Activated T-cell treated with anti-CD3 and anti-CD28 coated beads, Interleukin-2, amount 50 U/mL, for 24 hours (primary cell): ENCODE measurements at regions not wholly inside any gene's neighbourhood (a gene's known extent, or its start where the extent isn't known, plus 50 kb on each side); places are given as distances from the start of the nearest gene placed in this dataset.
"Not testable (repeated sequence)": the region's sequence is repeated elsewhere in the genome, so short reads cannot be mapped to it uniquely, and the experiment has no call there.

Experiments used
- DNase-seq: peaks from one replicate; pipeline ENCODE4 v3.0.0-alpha.2; 2020
- H3K27ac Mint-ChIP-seq: 2 replicates; pipeline ENCODE4 v1.8.0; 2020; ENCODE audit warnings: mild to moderate bottlenecking, mixed read lengths
- H3K27me3 Mint-ChIP-seq: 2 replicates; pipeline ENCODE4 v1.8.0; 2020; ENCODE audit warnings: mixed read lengths
- H3K36me3 Mint-ChIP-seq: 2 replicates; pipeline ENCODE4 v1.8.0; 2020; ENCODE audit warnings: low read depth, mixed read lengths
- H3K4me1 Mint-ChIP-seq: 2 replicates; pipeline ENCODE4 v1.8.0; 2020; ENCODE audit warnings: low read depth, mixed read lengths
- H3K4me3 Mint-ChIP-seq: 2 replicates; pipeline ENCODE4 v1.8.0; 2020; ENCODE audit warnings: mild to moderate bottlenecking, moderate library complexity, mixed read lengths
- H3K9me3 Mint-ChIP-seq: 2 replicates; pipeline ENCODE4 v1.8.0; 2020; ENCODE audit warnings: mixed read lengths

DNA sequence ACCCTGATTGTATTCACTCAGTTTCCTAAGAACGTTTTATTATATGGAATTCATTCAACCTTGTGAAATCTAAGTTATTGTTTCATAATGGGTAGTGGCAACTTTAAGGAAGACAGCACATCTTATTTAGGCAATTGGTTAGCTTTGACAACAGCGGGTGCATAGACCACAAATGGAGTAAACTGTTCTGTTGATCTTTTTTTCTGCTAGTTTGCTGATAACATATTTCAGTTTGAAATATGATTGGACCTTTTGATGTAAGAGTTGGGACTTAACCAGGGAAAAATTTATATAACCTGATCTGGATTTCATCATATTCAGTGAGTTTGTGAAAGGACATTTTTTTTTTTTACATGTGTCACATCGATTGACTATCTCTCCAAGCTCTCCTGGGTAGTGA is 151.7 kb downstream of the HLX start:
- Mint-ChIP-seq H3K9me3 (no peaks in the 10 kb centered on the region), H3K4me3 (no peak overlapping the region), H3K27ac (no peak overlapping the region), H3K36me3 (no peaks in the 10 kb centered on the region), H3K4me1 (peaks cover 2% of the 10 kb centered on the region), H3K27me3 (no peaks in the 10 kb centered on the region)
- no peak for DNase-seq

GRCh38 chr1:221031458-221032203 is 152.4 kb downstream of the HLX start:
- peaks cover 2% of the 10 kb centered on the region for H3K4me1 Mint-ChIP-seq
- H3K27ac Mint-ChIP-seq, result no peak overlapping the region

GRCh38 chr1:221032204-221032585 is 153.0 kb downstream of the HLX start:
- Mint-ChIP-seq H3K27ac (no peak overlapping the region), H3K4me1 (peaks cover 2% of the 10 kb centered on the region), H3K27me3 (no peaks in the 10 kb centered on the region), H3K4me3 (no peak overlapping the region), H3K36me3 (no peaks in the 10 kb centered on the region), H3K9me3 (no peaks in the 10 kb centered on the region)
- no peak for DNase-seq

More at GRCh38 chr1:221031458-221032203, 152.4 kb downstream of the HLX start:
- DNase-seq, result no peak
- Mint-ChIP-seq H3K4me3 (no peak overlapping the region), H3K9me3 (no peaks in the 10 kb centered on the region), H3K27me3 (no peaks in the 10 kb centered on the region), H3K36me3 (no peaks in the 10 kb centered on the region)

- Mint-ChIP-seq H3K36me3 (no peaks in the 10 kb centered on the region), H3K27me3 (no peaks in the 10 kb centered on the region), H3K4me3 (no peak overlapping the region), H3K27ac (no peak overlapping the region), H3K4me1 (peaks cover 2% of the 10 kb centered on the region), H3K9me3 (no peaks in the 10 kb centered on the region)
- no peak for DNase-seq
These were observed 153.5 kb downstream of the HLX start for GRCh38 chr1:221032637-221033280.

- Mint-ChIP-seq H3K9me3 (no peaks in the 10 kb centered on the region), H3K4me3 (no peak overlapping the region), H3K27me3 (no peaks in the 10 kb centered on the region), H3K27ac (no peak overlapping the region), H3K4me1 (peaks cover 2% of the 10 kb centered on the region), H3K36me3 (no peaks in the 10 kb centered on the region)
- DNase-seq, result no peak
These were observed 156.5 kb downstream of the HLX start for GRCh38 chr1:221035662-221036153.

DNA sequence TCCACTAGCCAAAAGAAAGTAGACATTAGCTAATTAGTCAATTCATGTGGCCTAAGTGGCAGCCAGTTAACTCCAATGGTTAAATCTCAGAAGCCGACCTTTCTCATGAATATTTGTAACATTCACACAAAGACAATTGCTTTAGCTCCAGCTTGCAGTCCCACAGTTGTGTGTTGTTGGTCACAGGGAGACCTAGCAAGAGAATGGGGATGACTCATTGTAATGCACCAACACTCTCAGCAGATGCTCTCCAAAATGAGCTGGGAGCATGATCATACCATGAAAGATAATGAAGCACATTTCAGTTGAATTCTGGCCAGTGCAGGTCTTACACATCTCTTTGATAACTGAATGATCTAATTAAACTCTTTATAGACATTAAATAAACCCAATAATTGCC is 160.4 kb downstream of the HLX start:
- Mint-ChIP-seq H3K4me3 (no peak overlapping the region), H3K9me3 (no peaks in the 10 kb centered on the region), H3K4me1 (peaks cover 2% of the 10 kb centered on the region), H3K27ac (no peak overlapping the region), H3K27me3 (no peaks in the 10 kb centered on the region), H3K36me3 (no peaks in the 10 kb centered on the region)
- no peak for DNase-seq

DNA sequence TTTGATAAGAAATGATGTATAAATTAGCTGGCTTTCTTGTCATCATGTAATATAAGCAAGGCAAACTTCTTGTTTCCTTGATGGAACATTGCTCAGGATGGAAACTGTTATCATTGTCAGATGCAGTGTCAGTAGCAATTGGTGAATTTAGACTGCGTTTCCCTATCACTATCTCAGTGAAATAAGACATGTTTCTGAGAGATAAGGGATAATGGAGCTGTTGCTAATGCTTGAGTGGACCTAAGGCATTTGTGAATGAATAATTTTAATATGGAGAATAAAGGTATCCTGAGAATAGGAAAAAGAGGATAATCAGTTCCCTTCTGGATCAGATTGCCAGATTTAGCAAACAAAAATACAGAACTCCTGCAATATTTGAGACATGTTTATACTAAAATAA is 160.9 kb downstream of the HLX start:
- H3K4me1 Mint-ChIP-seq, result peaks cover 2% of the 10 kb centered on the region
- no peak overlapping the region for H3K4me3 Mint-ChIP-seq
- no peak overlapping the region for H3K27ac Mint-ChIP-seq
- DNase-seq, result no peak
- no peaks in the 10 kb centered on the region for H3K9me3 Mint-ChIP-seq
- no peaks in the 10 kb centered on the region for H3K36me3 Mint-ChIP-seq
- H3K27me3 Mint-ChIP-seq, result peaks cover 3% of the 10 kb centered on the region

DNA sequence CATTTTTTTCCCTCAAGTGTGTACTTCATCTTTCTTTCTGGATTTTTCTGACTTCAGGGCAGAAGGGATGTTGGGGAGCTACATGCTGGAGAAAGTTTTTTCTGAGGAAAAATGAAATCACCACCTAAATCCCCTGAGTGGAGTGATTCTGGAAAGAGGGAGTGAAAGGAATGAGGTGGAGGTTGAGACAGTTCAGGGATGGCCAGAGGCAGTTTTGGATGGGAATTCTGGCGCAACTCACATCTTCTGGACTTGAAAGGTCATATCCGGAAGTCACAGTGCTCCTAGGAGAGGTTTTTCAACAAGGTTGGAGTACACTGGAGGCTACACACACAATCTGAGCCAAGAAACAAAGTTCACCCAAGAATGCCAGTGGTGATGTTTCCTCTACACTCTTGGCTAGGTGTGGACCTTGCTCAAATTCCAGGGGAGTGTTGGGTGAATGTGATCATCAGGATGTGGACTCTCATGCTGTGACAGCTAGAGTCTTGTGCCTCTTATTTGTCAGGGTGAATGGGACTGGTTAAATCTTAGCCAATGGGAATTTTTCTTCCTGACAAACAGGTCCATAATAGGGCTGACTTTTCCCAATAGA is 161.5 kb downstream of the HLX start:
- H3K36me3 Mint-ChIP-seq, result no peaks in the 10 kb centered on the region
- H3K27ac Mint-ChIP-seq, result no peak overlapping the region
- no peak overlapping the region for H3K4me3 Mint-ChIP-seq
- H3K4me1 Mint-ChIP-seq, result peaks cover 1% of the 10 kb centered on the region
- no peak for DNase-seq
- H3K27me3 Mint-ChIP-seq, result peaks cover 3% of the 10 kb centered on the region
- H3K9me3 Mint-ChIP-seq, result no peaks in the 10 kb centered on the region

- Mint-ChIP-seq H3K36me3 (no peaks in the 10 kb centered on the region), H3K4me1 (no peaks in the 10 kb centered on the region), H3K27ac (no peak overlapping the region), H3K9me3 (peaks cover 8% of the 10 kb centered on the region), H3K27me3 (peaks cover 13% of the 10 kb centered on the region), H3K4me3 (no peak overlapping the region)
- DNase-seq, result no peak
These were observed 165.3 kb downstream of the HLX start for GRCh38 chr1:221044538-221044937.

- H3K36me3 Mint-ChIP-seq, result no peaks in the 10 kb centered on the region
- H3K4me3 Mint-ChIP-seq, result no peak overlapping the region
- H3K4me1 Mint-ChIP-seq, result no peaks in the 10 kb centered on the region
- peaks cover 13% of the 10 kb centered on the region for H3K27me3 Mint-ChIP-seq
- H3K9me3 Mint-ChIP-seq, result peaks cover 12% of the 10 kb centered on the region
- DNase-seq, result no peak
- H3K27ac Mint-ChIP-seq, result no peak overlapping the region
These were observed 165.9 kb downstream of the HLX start for GRCh38 chr1:221045151-221045550.

DNA sequence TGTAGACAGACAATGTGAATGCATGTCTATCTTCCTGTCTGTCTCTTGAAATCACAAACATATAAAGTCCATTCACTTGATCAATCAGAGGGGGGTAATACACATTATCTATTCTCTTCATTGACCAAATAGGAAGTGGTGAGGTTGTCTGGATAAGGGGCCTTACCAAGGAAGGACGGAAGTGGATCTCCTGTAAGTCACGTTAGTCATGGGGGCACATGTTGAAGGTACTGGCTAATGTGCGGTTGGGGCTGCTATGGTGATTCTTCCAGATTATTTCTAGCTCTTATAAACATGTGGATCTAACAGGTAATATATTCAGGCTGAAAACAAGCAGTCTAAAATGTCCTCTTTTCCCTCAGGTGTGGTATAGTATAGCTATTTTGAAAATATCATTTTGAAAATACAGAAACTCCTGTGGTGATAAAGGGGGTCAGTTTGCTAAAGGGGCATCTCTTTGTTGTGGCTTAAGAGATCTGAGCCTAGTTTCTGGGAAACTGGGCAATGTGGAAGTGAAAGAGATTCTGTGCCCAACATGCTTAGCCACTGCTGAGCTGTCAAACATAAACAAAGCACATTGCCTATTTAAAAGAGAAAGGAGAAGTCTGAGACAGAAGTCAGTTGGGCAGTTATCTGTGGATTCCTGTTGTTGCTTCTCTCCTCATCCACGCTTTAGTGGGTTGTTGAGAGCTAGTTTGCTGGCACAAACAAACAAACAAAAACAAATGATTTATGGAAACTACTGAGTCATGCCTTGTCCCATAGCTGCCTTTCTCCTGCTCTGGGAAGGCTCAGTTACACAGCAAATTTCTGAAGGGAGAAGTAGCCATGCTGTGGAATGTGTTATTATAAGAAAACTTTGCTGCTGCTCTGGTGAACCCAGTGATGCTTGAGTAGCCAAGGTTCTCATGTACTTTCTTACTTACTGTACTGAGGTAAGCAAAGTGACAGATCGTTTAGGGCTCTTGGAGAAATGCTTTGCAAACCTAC is 166.9 kb downstream of the HLX start:
- no peak overlapping the region for H3K4me3 Mint-ChIP-seq
- peaks cover 12% of the 10 kb centered on the region for H3K9me3 Mint-ChIP-seq
- H3K36me3 Mint-ChIP-seq, result no peaks in the 10 kb centered on the region

DNA sequence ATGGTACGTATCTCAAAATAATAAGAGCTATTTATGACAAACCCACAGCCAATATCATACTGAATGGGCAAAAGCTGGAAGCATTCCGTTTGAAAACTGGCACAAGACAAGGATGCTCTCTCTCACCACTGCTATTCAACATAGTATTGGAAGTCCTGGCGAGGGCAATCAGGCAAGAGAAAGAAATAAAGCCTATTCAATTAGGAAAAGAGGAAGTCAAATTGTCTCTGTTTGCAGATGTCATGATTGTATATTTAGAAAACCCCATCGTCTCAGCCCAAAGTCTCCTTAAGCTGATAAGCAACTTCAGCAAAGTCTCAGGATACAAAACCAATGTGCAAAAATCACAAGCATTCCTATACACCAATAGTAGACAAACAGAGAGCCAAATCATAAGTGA is 172.1 kb downstream of the HLX start:
- H3K4me3 Mint-ChIP-seq, H3K36me3 Mint-ChIP-seq, H3K27ac Mint-ChIP-seq, H3K4me1 Mint-ChIP-seq, DNase-seq, H3K27me3 Mint-ChIP-seq: not testable (repeated sequence)
- H3K9me3 Mint-ChIP-seq, result peaks cover 15% of the 10 kb centered on the region

More for the DNA sequence above, 166.9 kb downstream of the HLX start:
- Mint-ChIP-seq H3K27ac (no peak overlapping the region), H3K27me3 (peaks cover 13% of the 10 kb centered on the region), H3K4me1 (no peaks in the 10 kb centered on the region)
- DNase-seq, result no peak

GRCh38 chr1:221053889-221054288 is 174.6 kb downstream of the HLX start:
- peaks cover 11% of the 10 kb centered on the region for H3K9me3 Mint-ChIP-seq
- no peak overlapping the region for H3K4me3 Mint-ChIP-seq
- H3K36me3 Mint-ChIP-seq, result no peaks in the 10 kb centered on the region
- DNase-seq, result no peak
- no peaks in the 10 kb centered on the region for H3K4me1 Mint-ChIP-seq
- H3K27me3 Mint-ChIP-seq, result peaks cover 2% of the 10 kb centered on the region
- no peak overlapping the region for H3K27ac Mint-ChIP-seq

GRCh38 chr1:221059506-221059905 is 180.3 kb downstream of the HLX start:
- DNase-seq, result no peak
- no peak overlapping the region for H3K27ac Mint-ChIP-seq
- H3K36me3 Mint-ChIP-seq, result no peaks in the 10 kb centered on the region
- H3K4me1 Mint-ChIP-seq, result no peaks in the 10 kb centered on the region
- H3K4me3 Mint-ChIP-seq, result no peak overlapping the region
- peaks cover 9% of the 10 kb centered on the region for H3K27me3 Mint-ChIP-seq
- H3K9me3 Mint-ChIP-seq, result no peaks in the 10 kb centered on the region
